ENCODE measurements at regions not wholly inside any gene's neighbourhood (a gene's known extent, or its start where the extent isn't known, plus 50 kb on each side); places are given as distances from the start of the nearest gene placed in this dataset.

DNA sequence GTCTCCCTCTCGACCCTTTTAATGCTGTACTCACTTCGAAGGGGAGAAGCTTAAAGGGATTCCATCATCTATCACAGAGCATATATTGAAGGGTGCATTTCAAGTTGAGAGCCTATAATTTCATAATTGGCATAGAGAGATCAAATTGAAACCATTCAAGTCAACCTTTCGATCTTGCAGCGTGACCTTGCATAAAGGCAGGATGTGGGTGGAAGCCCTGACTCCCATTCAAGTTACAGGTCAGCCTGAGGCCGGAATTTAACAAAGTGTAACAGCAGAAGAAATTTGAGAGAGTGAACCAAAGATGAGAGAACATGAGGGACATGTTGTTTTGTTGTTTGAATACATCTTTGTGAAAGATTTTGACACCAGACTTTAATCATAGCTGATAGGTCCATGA lies 195.3 kb upstream of the TPK1 start:
- Histone ChIP-seq H3K36me3 (replicated peaks; ENCODE audit: low read depth, low read length) (no peaks in the 10 kb centered on the region), H2AFZ (ENCODE audit: low read depth, low read length) (no peak overlapping the region), H3K4me3 (ENCODE audit: low read length) (no peak overlapping the region), H3K4me2 (ENCODE audit: low read length) (no peak overlapping the region), H3K4me1 (ENCODE audit: low read length) (no peaks in the 10 kb centered on the region), H3K27ac (ENCODE audit: low read length) (no peak overlapping the region), H4K20me1 (ENCODE audit: insufficient read depth, low read length) (no peaks in the 10 kb centered on the region), H3K9me3 (ENCODE audit: insufficient read depth, low read length) (no peaks in the 10 kb centered on the region), H3K27me3 (ENCODE audit: low read depth, low read length) (no peaks in the 10 kb centered on the region), H3K9ac (ENCODE audit: low read length) (no peak overlapping the region), H3K79me2 (ENCODE audit: low read length) (no peaks in the 10 kb centered on the region)
- TF ChIP-seq, protein P1, sequence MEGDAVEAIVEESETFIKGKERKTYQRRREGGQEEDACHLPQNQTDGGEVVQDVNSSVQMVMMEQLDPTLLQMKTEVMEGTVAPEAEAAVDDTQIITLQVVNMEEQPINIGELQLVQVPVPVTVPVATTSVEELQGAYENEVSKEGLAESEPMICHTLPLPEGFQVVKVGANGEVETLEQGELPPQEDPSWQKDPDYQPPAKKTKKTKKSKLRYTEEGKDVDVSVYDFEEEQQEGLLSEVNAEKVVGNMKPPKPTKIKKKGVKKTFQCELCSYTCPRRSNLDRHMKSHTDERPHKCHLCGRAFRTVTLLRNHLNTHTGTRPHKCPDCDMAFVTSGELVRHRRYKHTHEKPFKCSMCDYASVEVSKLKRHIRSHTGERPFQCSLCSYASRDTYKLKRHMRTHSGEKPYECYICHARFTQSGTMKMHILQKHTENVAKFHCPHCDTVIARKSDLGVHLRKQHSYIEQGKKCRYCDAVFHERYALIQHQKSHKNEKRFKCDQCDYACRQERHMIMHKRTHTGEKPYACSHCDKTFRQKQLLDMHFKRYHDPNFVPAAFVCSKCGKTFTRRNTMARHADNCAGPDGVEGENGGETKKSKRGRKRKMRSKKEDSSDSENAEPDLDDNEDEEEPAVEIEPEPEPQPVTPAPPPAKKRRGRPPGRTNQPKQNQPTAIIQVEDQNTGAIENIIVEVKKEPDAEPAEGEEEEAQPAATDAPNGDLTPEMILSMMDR (IDR thresholded peaks at IDR 0.05; ENCODE audit: low read depth, low read length), result no peak
- TF ChIP-seq EZH2phosphoT487 (IDR thresholded peaks at IDR 0.05; ENCODE audit: low read depth), result no peak

DNA sequence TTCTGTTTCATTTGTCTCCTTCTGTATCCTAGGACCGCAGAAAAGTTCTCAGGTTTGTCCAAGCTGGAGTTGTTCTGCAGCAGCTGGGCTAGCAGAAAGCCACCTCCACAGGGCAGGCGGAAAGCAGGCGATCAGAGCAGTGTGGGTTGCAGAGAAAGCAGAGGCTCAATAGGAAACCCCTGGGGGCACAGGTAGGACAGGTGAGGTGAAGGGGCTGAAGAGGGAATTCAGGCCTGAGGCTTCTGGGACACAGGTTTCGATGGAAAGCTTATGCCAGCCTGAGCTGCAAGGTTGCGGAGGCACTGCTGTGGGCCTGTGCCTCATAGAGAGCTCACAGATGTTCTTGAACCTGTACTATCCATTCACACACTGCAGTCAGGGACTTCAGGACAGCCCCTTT lies 194.9 kb upstream of the TPK1 start:
- H3K4me2 ChIP-seq (ENCODE audit: low read length), result no peak overlapping the region
- no peak overlapping the region for H2AFZ ChIP-seq (ENCODE audit: low read depth, low read length)
- TF ChIP-seq, protein P1 (IDR thresholded peaks at IDR 0.05; ENCODE audit: low read depth, low read length), result no peak
- TF ChIP-seq EZH2phosphoT487 (IDR thresholded peaks at IDR 0.05; ENCODE audit: low read depth), result no peak

DNA sequence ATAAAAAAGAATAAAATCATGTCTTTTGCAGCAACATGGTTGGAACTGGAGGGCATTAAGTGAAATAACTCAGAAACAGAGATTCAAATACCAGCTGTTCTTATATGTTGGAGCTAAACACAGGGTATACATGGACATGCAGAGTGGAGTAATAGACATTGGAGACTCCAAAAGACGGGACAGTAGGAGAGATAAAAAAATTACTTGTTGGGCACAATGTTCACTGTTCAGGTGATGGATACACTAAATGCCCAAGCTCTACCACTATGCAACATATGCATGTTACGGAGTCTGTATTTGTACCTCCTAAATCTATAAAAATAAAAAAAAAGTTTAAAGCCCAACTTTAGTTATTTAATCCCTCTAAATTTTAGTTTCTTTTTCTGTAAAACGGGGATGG lies 184.6 kb upstream of the TPK1 start:
- H3K79me2 ChIP-seq (ENCODE audit: low read length), result no peaks in the 10 kb centered on the region
- H3K4me2 ChIP-seq (ENCODE audit: low read length), result no peak overlapping the region
- TF ChIP-seq, protein P1 (IDR thresholded peaks at IDR 0.05; ENCODE audit: low read depth, low read length), result no peak
- no peak for TF ChIP-seq EZH2phosphoT487 (IDR thresholded peaks at IDR 0.05; ENCODE audit: low read depth)
- no peak overlapping the region for H3K27ac ChIP-seq (ENCODE audit: low read length)
- H3K27me3 ChIP-seq (ENCODE audit: low read depth, low read length), result no peaks in the 10 kb centered on the region
- no peak overlapping the region for H3K4me3 ChIP-seq (ENCODE audit: low read length)
- H3K9ac ChIP-seq (ENCODE audit: low read length), result no peak overlapping the region
- H3K4me1 ChIP-seq (ENCODE audit: low read length), result no peaks in the 10 kb centered on the region
- H3K9me3 ChIP-seq (ENCODE audit: insufficient read depth, low read length), result no peaks in the 10 kb centered on the region
- no peaks in the 10 kb centered on the region for H4K20me1 ChIP-seq (ENCODE audit: insufficient read depth, low read length)
- no peak overlapping the region for H2AFZ ChIP-seq (ENCODE audit: low read depth, low read length)
- H3K36me3 ChIP-seq (replicated peaks; ENCODE audit: low read depth, low read length), result no peaks in the 10 kb centered on the region

More for the DNA sequence above, 194.9 kb upstream of the TPK1 start:
- no peak overlapping the region for H3K9ac ChIP-seq (ENCODE audit: low read length)
- no peak overlapping the region for H3K4me3 ChIP-seq (ENCODE audit: low read length)
- no peak overlapping the region for H3K27ac ChIP-seq (ENCODE audit: low read length)
- no peaks in the 10 kb centered on the region for H4K20me1 ChIP-seq (ENCODE audit: insufficient read depth, low read length)
- H3K4me1 ChIP-seq (ENCODE audit: low read length), result no peaks in the 10 kb centered on the region
- no peaks in the 10 kb centered on the region for H3K27me3 ChIP-seq (ENCODE audit: low read depth, low read length)
- H3K79me2 ChIP-seq (ENCODE audit: low read length), result no peaks in the 10 kb centered on the region
- H3K36me3 ChIP-seq (replicated peaks; ENCODE audit: low read depth, low read length), result no peaks in the 10 kb centered on the region
- no peaks in the 10 kb centered on the region for H3K9me3 ChIP-seq (ENCODE audit: insufficient read depth, low read length)

DNA sequence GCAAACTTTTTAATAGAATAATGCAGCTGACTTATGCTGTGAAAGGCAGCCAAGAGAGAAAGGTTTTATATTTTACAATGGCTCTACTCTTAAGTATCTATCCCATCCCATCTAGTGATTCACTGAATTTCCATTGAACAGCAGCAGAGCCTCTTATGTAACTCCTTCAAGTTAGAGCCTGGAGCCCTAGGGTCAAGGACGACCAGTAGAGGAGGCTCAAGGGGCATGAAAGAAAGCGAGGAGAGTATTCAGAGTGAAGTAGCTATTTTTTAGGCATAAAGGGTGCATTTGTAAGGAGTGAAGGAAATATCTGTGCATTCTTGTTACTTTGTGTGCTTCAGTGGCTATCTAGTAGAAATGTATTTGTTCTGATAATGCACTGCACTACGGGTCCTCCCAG lies 180.2 kb upstream of the TPK1 start:
- H3K9me3 ChIP-seq (ENCODE audit: insufficient read depth, low read length), result no peaks in the 10 kb centered on the region
- H3K9ac ChIP-seq (ENCODE audit: low read length), result no peak overlapping the region
- no peaks in the 10 kb centered on the region for H4K20me1 ChIP-seq (ENCODE audit: insufficient read depth, low read length)
- no peak overlapping the region for H2AFZ ChIP-seq (ENCODE audit: low read depth, low read length)
- H3K27ac ChIP-seq (ENCODE audit: low read length), result no peak overlapping the region
- no peaks in the 10 kb centered on the region for H3K4me1 ChIP-seq (ENCODE audit: low read length)
- H3K4me2 ChIP-seq (ENCODE audit: low read length), result no peak overlapping the region
- no peak for TF ChIP-seq EZH2phosphoT487 (IDR thresholded peaks at IDR 0.05; ENCODE audit: low read depth)
- TF ChIP-seq, protein P1 (IDR thresholded peaks at IDR 0.05; ENCODE audit: low read depth, low read length), result peak; percentile 22; the same call in 1 of the 2 replicates
- H3K36me3 ChIP-seq (replicated peaks; ENCODE audit: low read depth, low read length), result no peaks in the 10 kb centered on the region
- no peak overlapping the region for H3K4me3 ChIP-seq (ENCODE audit: low read length)
- no peaks in the 10 kb centered on the region for H3K27me3 ChIP-seq (ENCODE audit: low read depth, low read length)
- no peaks in the 10 kb centered on the region for H3K79me2 ChIP-seq (ENCODE audit: low read length)
